ENCODE measurements at regions not wholly inside any gene's neighbourhood (a gene's known extent, or its start where the extent isn't known, plus 50 kb on each side); places are given as distances from the start of the nearest gene placed in this dataset.

- 73% methylated on average over 1 of the region's 1 CpG for WGBS
- Histone ChIP-seq H3K4me1 (no peaks in the 10 kb centered on the region), H3K36me3 (no peaks in the 10 kb centered on the region), H3K27me3 (no peaks in the 10 kb centered on the region), H3K9me3 (no peaks in the 10 kb centered on the region), H3K27ac (no peak overlapping the region), H3K4me3 (no peak overlapping the region)
- TF ChIP-seq POLR2AphosphoS5 (IDR thresholded peaks at IDR 0.05) (no peak), EP300 (IDR thresholded peaks at IDR 0.05) (no peak), CTCF (IDR thresholded peaks at IDR 0.05) (no peak), POLR2A (IDR thresholded peaks at IDR 0.05) (no peak)
- no peak for DNase-seq (ENCODE audit: low spot score in 2 of 2)
These were observed 376.4 kb upstream of the ZEB2 start for GRCh38 chr2:144896341-144896740.

GRCh38 chr2:144894612-144895599 is 375.0 kb upstream of the ZEB2 start:
- TF ChIP-seq POLR2A (IDR thresholded peaks at IDR 0.05), result no peak
- no peak for TF ChIP-seq POLR2AphosphoS5 (IDR thresholded peaks at IDR 0.05)
- TF ChIP-seq EP300 (IDR thresholded peaks at IDR 0.05), result no peak
- TF ChIP-seq CTCF (IDR thresholded peaks at IDR 0.05), result no peak
- no peak overlapping the region for H3K4me3 ChIP-seq
- H3K9me3 ChIP-seq, result no peaks in the 10 kb centered on the region
- H3K36me3 ChIP-seq, result no peaks in the 10 kb centered on the region
- H3K27me3 ChIP-seq, result no peaks in the 10 kb centered on the region
- no peaks in the 10 kb centered on the region for H3K4me1 ChIP-seq
- DNase-seq (ENCODE audit: low spot score in 2 of 2), result no peak
- WGBS, result 61% methylated on average over 8 of the region's 8 CpGs
- no peak overlapping the region for H3K27ac ChIP-seq

- TF ChIP-seq POLR2AphosphoS5 (IDR thresholded peaks at IDR 0.05) (no peak), CTCF (IDR thresholded peaks at IDR 0.05) (no peak), EP300 (IDR thresholded peaks at IDR 0.05) (no peak), POLR2A (IDR thresholded peaks at IDR 0.05) (no peak)
- WGBS, result 73% methylated on average over 4 of the region's 4 CpGs
- Histone ChIP-seq H3K9me3 (no peaks in the 10 kb centered on the region), H3K4me3 (no peak overlapping the region), H3K27me3 (no peaks in the 10 kb centered on the region), H3K27ac (no peak overlapping the region), H3K4me1 (no peaks in the 10 kb centered on the region), H3K36me3 (no peaks in the 10 kb centered on the region)
- no peak for DNase-seq (ENCODE audit: low spot score in 2 of 2)
These were observed 373.5 kb upstream of the ZEB2 start for GRCh38 chr2:144893464-144893863.

- Histone ChIP-seq H3K9me3 (no peaks in the 10 kb centered on the region), H3K4me3 (no peak overlapping the region), H3K4me1 (peaks cover 8% of the 10 kb centered on the region), H3K27me3 (no peaks in the 10 kb centered on the region), H3K27ac (no peak overlapping the region), H3K36me3 (no peaks in the 10 kb centered on the region)
- WGBS, result 72% methylated on average over 1 of the region's 1 CpG
- DNase-seq (ENCODE audit: low spot score in 2 of 2), result no peak
- TF ChIP-seq CTCF (IDR thresholded peaks at IDR 0.05) (no peak), POLR2AphosphoS5 (IDR thresholded peaks at IDR 0.05) (no peak), EP300 (IDR thresholded peaks at IDR 0.05) (no peak), POLR2A (IDR thresholded peaks at IDR 0.05) (no peak)
These were observed 370.9 kb upstream of the ZEB2 start for GRCh38 chr2:144890828-144891227.

GRCh38 chr2:144889348-144889747 is 369.4 kb upstream of the ZEB2 start:
- peaks cover 8% of the 10 kb centered on the region for H3K4me1 ChIP-seq
- no peak for DNase-seq (ENCODE audit: low spot score in 2 of 2)
- TF ChIP-seq CTCF (IDR thresholded peaks at IDR 0.05), result no peak
- TF ChIP-seq POLR2A (IDR thresholded peaks at IDR 0.05), result no peak
- TF ChIP-seq EP300 (IDR thresholded peaks at IDR 0.05), result no peak
- no peaks in the 10 kb centered on the region for H3K36me3 ChIP-seq
- H3K27me3 ChIP-seq, result no peaks in the 10 kb centered on the region
- no peak overlapping the region for H3K27ac ChIP-seq
- H3K9me3 ChIP-seq, result no peaks in the 10 kb centered on the region
- 90% methylated on average over 5 of the region's 5 CpGs for WGBS
- no peak overlapping the region for H3K4me3 ChIP-seq

Measured in suprapubic skin (tissue), 4 donors.